PFSK-1 (cell line): ENCODE measurements at regions not wholly inside any gene's neighbourhood (a gene's known extent, or its start where the extent isn't known, plus 50 kb on each side); places are given as distances from the start of the nearest gene placed in this dataset.

Experiments used
- POLR2AphosphoS5 ChIP-seq: IDR thresholded peaks from 2 replicates; pipeline ENCODE4 v1.6.1; 2012; ENCODE audit warnings: low read depth, mild to moderate bottlenecking, control low read depth, low read length, moderate library complexity
- SIN3A ChIP-seq: IDR thresholded peaks from 2 replicates; pipeline ENCODE4 v1.6.1; 2012; ENCODE audit warnings: mild to moderate bottlenecking, low read length, moderate library complexity, borderline replicate concordance; ENCODE audit not compliant: insufficient read depth
- TAF1 ChIP-seq: IDR thresholded peaks from 2 replicates; pipeline ENCODE4 v1.6.1; 2012; ENCODE audit warnings: low read length, control low read depth, borderline replicate concordance; ENCODE audit not compliant: insufficient read depth
- TF ChIP-seq, protein P1 (sequence below), 2 experiments: IDR thresholded peaks; 2 replicates each; pipeline versions ENCODE4 v1.6.1 to v1.8.0; 2011 to 2012; ENCODE audit warnings: low read depth in 2 of 2, low read length in 2 of 2, control low read depth in 1 of 2, inconsistent platforms in 1 of 2, mild to moderate bottlenecking in 1 of 2, moderate library complexity in 1 of 2; ENCODE audit not compliant: insufficient read depth in 1 of 2

DNA sequence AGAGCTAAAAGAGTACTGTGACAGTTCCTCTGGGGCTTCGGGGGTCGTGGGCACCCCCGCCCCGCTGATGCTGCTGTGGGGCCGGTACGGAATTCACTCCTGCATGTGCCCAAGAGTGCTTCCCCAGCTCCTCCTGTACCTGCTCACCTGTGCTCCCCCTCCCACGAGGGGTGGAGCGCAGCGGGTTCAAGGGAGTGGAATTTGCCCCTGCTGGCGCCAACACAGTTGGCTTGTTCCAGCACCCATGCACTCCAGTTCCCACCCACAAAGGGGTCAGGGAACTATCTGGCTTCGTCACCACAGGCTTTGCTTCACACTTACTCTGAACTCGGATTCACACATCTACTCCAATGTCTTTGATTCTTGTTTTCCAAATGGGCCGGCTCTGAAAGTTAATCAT is 1086.9 kb upstream of the CDH6 start:
- TF ChIP-seq POLR2AphosphoS5 (no peak), TAF1 (no peak), SIN3A (no peak)
- TF ChIP-seq, protein P1, sequence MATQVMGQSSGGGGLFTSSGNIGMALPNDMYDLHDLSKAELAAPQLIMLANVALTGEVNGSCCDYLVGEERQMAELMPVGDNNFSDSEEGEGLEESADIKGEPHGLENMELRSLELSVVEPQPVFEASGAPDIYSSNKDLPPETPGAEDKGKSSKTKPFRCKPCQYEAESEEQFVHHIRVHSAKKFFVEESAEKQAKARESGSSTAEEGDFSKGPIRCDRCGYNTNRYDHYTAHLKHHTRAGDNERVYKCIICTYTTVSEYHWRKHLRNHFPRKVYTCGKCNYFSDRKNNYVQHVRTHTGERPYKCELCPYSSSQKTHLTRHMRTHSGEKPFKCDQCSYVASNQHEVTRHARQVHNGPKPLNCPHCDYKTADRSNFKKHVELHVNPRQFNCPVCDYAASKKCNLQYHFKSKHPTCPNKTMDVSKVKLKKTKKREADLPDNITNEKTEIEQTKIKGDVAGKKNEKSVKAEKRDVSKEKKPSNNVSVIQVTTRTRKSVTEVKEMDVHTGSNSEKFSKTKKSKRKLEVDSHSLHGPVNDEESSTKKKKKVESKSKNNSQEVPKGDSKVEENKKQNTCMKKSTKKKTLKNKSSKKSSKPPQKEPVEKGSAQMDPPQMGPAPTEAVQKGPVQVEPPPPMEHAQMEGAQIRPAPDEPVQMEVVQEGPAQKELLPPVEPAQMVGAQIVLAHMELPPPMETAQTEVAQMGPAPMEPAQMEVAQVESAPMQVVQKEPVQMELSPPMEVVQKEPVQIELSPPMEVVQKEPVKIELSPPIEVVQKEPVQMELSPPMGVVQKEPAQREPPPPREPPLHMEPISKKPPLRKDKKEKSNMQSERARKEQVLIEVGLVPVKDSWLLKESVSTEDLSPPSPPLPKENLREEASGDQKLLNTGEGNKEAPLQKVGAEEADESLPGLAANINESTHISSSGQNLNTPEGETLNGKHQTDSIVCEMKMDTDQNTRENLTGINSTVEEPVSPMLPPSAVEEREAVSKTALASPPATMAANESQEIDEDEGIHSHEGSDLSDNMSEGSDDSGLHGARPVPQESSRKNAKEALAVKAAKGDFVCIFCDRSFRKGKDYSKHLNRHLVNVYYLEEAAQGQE (IDR thresholded peaks at IDR 0.05; ENCODE audit: insufficient read depth in 1 of 2, low read depth in 2 of 2, low read length in 2 of 2) = no peak
